NB4 (cell line): ENCODE measurements at regions not wholly inside any gene's neighbourhood (a gene's known extent, or its start where the extent isn't known, plus 50 kb on each side); places are given as distances from the start of the nearest gene placed in this dataset.
"Not testable (repeated sequence)": the region's sequence is repeated elsewhere in the genome, so short reads cannot be mapped to it uniquely, and the experiment has no call there.

Experiments used
- DNase-seq: peaks from one replicate; pipeline ENCODE4 v3.0.0; 2010; ENCODE audit warnings: low read depth
- H3K4me3 ChIP-seq: one replicate; pipeline ENCODE4 v1.5.1; 2011; ENCODE audit warnings: mild to moderate bottlenecking, low read depth, low read length, moderate library complexity
- MYC ChIP-seq: IDR thresholded peaks from 2 replicates; pipeline ENCODE4 v1.6.1; 2011; ENCODE audit warnings: low read depth, low read length
- POLR2A ChIP-seq: IDR thresholded peaks from 2 replicates; pipeline ENCODE4 v1.6.1; 2011; ENCODE audit warnings: mild to moderate bottlenecking; ENCODE audit not compliant: insufficient read length; ENCODE audit errors: extremely low read depth
- TF ChIP-seq, protein P1 (sequence below): IDR thresholded peaks from one replicate; pipeline ENCODE4 v1.5.1; 2012; ENCODE audit warnings: low read depth, low read length
- TF ChIP-seq, protein P2 (sequence below): IDR thresholded peaks from 2 replicates; pipeline ENCODE4 v1.6.1; 2011; ENCODE audit warnings: low read depth, low read length

DNA sequence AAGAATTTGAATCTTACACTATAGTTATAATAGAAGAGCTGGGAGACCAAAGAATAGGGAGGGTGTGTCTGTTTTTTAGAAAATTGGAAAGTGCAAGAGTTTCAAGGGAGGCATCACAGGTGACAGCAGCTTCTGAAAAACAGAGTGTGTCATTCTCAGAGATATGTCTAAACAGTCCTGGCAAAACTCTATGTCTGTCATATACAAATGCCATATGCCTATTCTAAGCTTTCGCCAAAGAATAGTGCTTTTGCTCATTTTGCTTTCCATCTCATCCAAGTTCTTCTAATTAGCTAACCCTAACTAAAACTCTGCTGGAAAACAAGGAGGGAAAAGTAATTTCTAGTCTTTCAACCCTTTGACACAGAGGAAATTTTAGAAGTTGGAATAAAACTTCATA, 388.0 kb upstream of the TYRP1 start:
- H3K4me3 ChIP-seq = no peak overlapping the region
- TF ChIP-seq MYC (no peak), POLR2A (no peak)
- TF ChIP-seq, protein P1, sequence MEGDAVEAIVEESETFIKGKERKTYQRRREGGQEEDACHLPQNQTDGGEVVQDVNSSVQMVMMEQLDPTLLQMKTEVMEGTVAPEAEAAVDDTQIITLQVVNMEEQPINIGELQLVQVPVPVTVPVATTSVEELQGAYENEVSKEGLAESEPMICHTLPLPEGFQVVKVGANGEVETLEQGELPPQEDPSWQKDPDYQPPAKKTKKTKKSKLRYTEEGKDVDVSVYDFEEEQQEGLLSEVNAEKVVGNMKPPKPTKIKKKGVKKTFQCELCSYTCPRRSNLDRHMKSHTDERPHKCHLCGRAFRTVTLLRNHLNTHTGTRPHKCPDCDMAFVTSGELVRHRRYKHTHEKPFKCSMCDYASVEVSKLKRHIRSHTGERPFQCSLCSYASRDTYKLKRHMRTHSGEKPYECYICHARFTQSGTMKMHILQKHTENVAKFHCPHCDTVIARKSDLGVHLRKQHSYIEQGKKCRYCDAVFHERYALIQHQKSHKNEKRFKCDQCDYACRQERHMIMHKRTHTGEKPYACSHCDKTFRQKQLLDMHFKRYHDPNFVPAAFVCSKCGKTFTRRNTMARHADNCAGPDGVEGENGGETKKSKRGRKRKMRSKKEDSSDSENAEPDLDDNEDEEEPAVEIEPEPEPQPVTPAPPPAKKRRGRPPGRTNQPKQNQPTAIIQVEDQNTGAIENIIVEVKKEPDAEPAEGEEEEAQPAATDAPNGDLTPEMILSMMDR = no peak
- TF ChIP-seq, protein P2, sequence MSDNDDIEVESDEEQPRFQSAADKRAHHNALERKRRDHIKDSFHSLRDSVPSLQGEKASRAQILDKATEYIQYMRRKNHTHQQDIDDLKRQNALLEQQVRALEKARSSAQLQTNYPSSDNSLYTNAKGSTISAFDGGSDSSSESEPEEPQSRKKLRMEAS = no peak
- DNase-seq = no peak

DNA sequence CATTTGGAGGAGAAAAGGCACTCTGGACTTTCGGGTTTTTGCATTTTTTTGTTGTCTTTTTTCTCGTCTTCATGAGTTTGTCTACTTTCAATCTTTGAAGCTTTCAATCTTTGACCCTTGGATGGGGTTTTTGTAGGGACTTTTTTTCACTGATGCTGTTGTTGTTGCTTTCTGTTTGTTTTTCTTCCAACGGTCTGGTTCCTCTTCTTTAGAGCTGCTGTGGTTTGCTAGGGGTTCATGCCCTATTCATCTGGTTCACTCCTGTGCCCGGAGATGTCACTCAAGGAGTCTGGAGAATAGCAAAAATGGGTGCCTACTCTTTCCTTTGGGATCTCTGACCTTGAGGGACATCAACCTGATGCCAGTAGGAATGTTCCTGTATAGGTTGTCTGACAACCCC, 378.6 kb upstream of the TYRP1 start:
- DNase-seq = no peak
- no peak overlapping the region for H3K4me3 ChIP-seq
- TF ChIP-seq, protein P2 = no peak
- TF ChIP-seq MYC = no peak
- TF ChIP-seq, protein P1 = no peak
- no peak for TF ChIP-seq POLR2A

DNA sequence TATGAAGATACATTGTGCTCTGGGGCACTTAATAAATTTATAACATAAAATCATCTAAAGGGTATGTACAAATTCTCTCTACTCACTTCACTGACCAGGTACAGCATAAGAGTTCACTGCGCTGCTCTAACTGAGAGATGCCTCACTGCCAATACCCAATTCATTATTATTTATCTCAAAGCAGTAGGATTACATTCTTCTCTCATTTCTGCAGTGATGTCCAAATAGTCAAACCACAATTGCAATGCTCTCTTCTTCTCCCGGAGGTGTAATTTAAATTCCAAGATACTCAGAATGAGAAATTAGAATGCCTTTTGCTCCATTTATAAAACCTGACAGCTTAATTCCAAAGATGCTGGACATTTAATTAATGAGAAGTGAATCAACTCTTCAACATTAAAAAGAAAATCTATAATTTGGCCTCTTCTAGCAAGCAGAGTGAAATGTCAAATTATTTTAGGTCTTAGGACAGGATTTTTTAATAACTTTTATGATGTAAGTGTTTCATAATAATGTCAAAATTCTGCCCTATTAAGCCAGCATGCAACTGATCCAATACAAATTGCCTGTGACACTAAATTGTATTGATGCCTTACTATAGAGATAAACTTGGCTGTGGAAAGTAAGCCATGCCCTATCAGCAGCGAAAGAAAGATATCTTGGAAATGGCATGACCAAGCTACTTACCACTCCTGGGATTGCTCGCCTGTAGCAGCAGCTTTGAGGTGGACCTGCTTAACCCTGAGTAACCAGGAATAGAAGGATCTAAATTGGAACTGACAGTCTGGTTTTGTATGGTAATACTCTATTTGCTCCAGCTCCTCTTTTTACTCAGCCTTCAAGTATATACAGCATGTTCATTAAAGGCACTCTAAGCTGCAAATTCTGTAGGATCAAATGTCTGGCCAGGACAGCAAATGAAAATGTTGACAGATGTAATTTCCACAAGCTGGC, 374.2 kb upstream of the TYRP1 start:
- TF ChIP-seq MYC (no peak), POLR2A (no peak)
- TF ChIP-seq, protein P1 = no peak
- TF ChIP-seq, protein P2 = no peak
- DNase-seq = no peak

DNA sequence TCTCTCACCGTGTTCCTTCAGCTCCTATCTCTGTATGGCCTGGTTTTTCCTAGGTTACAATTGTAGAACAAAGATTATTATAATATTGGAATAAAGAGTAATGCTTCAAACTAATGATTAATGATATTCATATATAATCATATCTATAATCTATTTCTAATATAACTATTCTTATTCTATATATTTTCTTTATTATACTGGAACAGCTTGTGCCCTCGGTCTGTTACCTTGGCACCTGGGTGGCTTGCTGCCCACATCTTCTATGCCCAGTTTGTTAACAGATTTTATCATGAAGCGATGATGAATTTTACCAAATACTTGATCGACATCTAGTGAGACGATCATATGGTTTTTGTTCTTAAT, 363.6 kb upstream of the TYRP1 start:
- no peak for DNase-seq
- TF ChIP-seq, protein P2 = no peak
- TF ChIP-seq MYC (no peak), POLR2A (no peak)
- TF ChIP-seq, protein P1 = no peak
- H3K4me3 ChIP-seq = no peak overlapping the region

More for the DNA sequence above, 374.2 kb upstream of the TYRP1 start:
- no peak overlapping the region for H3K4me3 ChIP-seq

DNA sequence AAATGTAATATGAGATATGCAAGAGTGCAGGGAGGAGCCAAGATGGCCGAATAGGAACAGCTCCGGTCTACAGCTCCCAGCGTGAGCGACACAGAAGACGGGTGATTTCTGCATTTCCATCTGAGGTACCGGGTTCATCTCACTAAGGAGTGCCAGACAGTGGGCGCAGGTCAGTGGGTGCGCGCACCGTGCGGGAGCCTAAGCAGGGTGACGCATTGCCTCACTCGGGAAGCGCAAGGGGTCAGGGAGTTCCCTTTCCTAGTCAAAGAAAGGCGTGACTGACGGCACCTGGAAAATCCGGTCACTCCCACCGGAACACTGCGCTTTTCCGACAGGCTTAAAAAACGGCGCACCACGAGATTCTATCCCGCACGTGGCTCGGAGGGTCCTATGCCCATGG, 359.2 kb upstream of the TYRP1 start:
- not testable (repeated sequence) for H3K4me3 ChIP-seq, DNase-seq

DNA sequence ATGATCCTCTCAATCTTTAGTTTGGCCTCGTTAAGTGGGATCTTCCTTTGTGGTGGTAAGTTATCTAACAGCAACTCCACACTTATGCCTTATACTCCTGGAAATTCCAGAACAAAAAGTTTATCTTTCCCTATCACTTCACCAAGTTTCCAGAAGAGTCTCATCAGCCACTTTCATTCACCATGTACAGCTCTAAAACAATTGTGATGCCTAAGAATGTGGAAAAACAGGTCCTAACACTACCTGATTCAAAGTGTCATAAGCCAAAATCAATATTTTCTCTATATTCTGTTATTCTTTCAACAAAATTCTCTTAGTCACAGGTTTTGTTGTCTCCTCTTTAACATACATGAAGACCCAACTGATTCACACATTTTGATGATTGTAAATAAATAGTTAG, 342.4 kb upstream of the TYRP1 start:
- no peak for TF ChIP-seq POLR2A
- TF ChIP-seq, protein P2 = no peak
- TF ChIP-seq, protein P1 = no peak
- no peak for TF ChIP-seq MYC
- DNase-seq = no peak
- no peak overlapping the region for H3K4me3 ChIP-seq
